ENCODE measurements at regions not wholly inside any gene's neighbourhood (a gene's known extent, or its start where the extent isn't known, plus 50 kb on each side); places are given as distances from the start of the nearest gene placed in this dataset.

GRCh38 chr1:29481031-29481430 lies 244.7 kb downstream of the PTPRU start:
- no peaks in the 10 kb centered on the region for H3K4me1 Mint-ChIP-seq
- DNase-seq = no peak
- no peaks in the 10 kb centered on the region for H3K36me3 Mint-ChIP-seq
- no peak overlapping the region for H3K4me3 Mint-ChIP-seq
- H3K27me3 Mint-ChIP-seq = peaks cover 14 to 27% of the 10 kb centered on the region in 2 donors
- peaks cover 0 to 3% of the 10 kb centered on the region in 2 donors for H3K9me3 Mint-ChIP-seq
- ATAC-seq (replicated peaks) = no peak
- no peak overlapping the region for H3K27ac Mint-ChIP-seq

- no peak overlapping the region for H3K4me3 Mint-ChIP-seq
- peaks cover 0 to 3% of the 10 kb centered on the region in 2 donors for H3K9me3 Mint-ChIP-seq
- H3K36me3 Mint-ChIP-seq = no peaks in the 10 kb centered on the region
- H3K4me1 Mint-ChIP-seq = no peaks in the 10 kb centered on the region
- peaks cover 27 to 49% of the 10 kb centered on the region in 2 donors for H3K27me3 Mint-ChIP-seq
- ATAC-seq (replicated peaks) = no peak
- no peak for DNase-seq
- H3K27ac Mint-ChIP-seq = no peak overlapping the region
Measured at GRCh38 chr1:29478879-29479278, 242.6 kb downstream of the PTPRU start.

GRCh38 chr1:29478151-29478791 lies 241.9 kb downstream of the PTPRU start:
- DNase-seq (no peak), ATAC-seq (replicated peaks) (no peak)
- Mint-ChIP-seq H3K27ac (no peak overlapping the region), H3K27me3 (peaks cover 31 to 52% of the 10 kb centered on the region in 2 donors), H3K4me3 (no peak overlapping the region), H3K36me3 (no peaks in the 10 kb centered on the region), H3K4me1 (no peaks in the 10 kb centered on the region), H3K9me3 (peaks cover 0 to 3% of the 10 kb centered on the region in 2 donors)

GRCh38 chr1:29475326-29475725 lies 239.0 kb downstream of the PTPRU start:
- no peak for DNase-seq
- Mint-ChIP-seq H3K4me1 (no peaks in the 10 kb centered on the region), H3K36me3 (no peaks in the 10 kb centered on the region), H3K9me3 (no peaks in the 10 kb centered on the region), H3K27me3 (peaks cover 31 to 51% of the 10 kb centered on the region in 2 donors), H3K4me3 (no peak overlapping the region), H3K27ac (no peak overlapping the region)
- ATAC-seq (replicated peaks) = no peak

DNA sequence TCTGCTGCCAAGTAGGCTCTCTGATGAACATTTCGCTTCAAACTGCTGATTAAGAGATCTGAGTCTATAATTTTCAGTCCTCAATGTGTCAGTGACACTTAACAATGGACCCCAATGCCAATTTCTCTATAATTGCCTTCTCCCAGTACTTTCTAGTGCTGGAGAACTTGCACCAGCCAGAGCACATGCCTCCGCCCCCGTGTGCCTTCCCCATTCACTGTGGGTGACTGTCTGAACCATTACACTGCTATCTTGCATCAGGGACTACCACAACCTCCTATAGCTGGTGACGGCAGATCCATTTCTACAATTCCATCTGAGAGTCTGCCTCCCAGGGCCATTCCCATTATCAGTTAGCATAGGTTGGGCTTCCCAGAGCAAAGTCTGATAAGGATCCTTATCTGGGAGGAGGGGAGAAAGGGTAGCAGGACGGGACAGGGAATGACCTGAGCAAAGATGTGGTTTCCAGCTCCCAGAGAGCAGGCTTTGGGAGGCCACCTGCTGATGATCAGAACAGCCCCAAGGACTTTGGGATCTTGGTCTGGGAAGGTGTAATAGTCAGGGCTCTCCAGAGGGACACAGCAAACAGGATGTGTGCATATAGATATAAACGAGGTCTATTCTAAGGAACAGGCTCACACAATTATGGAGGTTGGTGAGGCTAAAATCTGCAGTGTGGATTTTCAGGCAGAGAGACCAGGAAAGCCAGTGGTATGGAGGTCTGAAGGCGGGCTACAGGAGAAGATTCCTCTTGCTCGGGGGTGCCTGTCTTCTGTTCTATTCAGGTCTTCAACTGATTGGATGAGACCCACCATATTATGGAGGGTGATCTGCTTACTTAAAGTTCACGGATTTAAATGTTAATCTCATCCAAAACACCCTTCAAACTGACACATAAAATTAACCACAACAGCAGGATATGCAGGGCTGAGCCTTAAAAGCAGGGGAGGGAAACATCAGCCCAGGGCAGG lies 238.2 kb downstream of the PTPRU start:
- no peaks in the 10 kb centered on the region for H3K4me1 Mint-ChIP-seq
- no peak overlapping the region for H3K4me3 Mint-ChIP-seq
- DNase-seq = no peak
- H3K9me3 Mint-ChIP-seq = no peaks in the 10 kb centered on the region
- H3K27ac Mint-ChIP-seq = no peak overlapping the region
- ATAC-seq (replicated peaks) = no peak
- H3K36me3 Mint-ChIP-seq = no peaks in the 10 kb centered on the region
- peaks cover 37 to 51% of the 10 kb centered on the region in 2 donors for H3K27me3 Mint-ChIP-seq

DNA sequence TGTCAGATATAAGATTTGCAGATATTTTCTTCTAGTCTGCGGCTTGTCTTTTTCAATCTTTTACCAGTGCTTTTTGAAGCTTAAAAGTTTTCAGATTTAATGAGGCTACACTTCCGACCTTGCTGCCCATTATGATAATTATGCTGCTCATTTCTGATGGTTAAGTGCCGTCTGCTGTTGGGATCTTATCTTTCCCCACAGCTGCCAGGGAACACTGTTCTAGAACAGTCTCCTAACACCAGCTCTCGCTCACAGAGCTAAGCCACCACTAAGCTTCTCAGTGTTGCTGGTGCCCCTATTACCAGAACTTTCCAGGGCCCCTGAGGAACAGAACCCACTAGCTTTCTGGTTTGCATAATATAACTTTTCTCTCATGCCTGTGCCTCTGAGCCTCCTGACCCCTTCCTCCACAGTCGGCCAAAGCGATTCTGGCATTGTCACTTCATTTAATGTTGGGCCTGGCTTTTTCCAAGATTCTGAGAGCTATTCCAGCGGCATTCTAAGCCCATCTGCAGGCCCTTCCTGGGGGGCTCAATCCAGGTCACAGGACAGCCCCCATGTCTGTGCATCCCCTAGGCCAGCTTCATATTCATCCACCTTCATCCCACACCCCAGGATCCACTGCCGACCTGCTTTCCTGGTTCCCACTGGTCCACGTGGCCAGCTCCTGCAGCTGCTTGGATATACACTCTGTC lies 237.0 kb downstream of the PTPRU start:
- Mint-ChIP-seq H3K36me3 (no peaks in the 10 kb centered on the region), H3K27me3 (peaks cover 31 to 58% of the 10 kb centered on the region in 2 donors), H3K27ac (no peak overlapping the region), H3K4me3 (no peak overlapping the region), H3K4me1 (no peaks in the 10 kb centered on the region), H3K9me3 (no peaks in the 10 kb centered on the region)
- ATAC-seq (replicated peaks) (no peak), DNase-seq (no peak)

- no peak overlapping the region for H3K27ac Mint-ChIP-seq
- H3K4me3 Mint-ChIP-seq = no peak overlapping the region
- no peaks in the 10 kb centered on the region for H3K9me3 Mint-ChIP-seq
- no peak for DNase-seq
- no peak for ATAC-seq (replicated peaks)
- no peaks in the 10 kb centered on the region for H3K4me1 Mint-ChIP-seq
- no peaks in the 10 kb centered on the region for H3K36me3 Mint-ChIP-seq
- H3K27me3 Mint-ChIP-seq = peaks cover 27 to 54% of the 10 kb centered on the region in 2 donors
Measured at GRCh38 chr1:29471487-29472313, 235.4 kb downstream of the PTPRU start.

DNA sequence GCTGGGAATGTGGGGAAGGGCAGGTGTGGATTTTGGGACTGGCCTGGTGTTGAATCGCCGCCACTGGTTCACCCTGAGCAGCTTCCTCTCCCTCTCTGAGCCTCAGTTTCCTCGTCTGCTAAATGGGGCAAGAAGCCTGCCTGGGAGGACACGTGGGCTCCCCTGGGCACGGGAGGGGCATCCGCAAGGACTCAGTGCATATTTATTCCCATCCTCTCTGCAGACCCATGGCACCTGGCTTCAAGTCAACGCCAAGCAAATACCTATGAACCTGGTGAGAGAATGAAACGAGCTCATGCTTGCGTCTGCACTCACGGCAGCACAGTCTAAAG lies 234.4 kb downstream of the PTPRU start:
- H3K27ac Mint-ChIP-seq = no peak overlapping the region
- DNase-seq (no peak), ATAC-seq (replicated peaks) (no peak)
- no peaks in the 10 kb centered on the region for H3K4me1 Mint-ChIP-seq
- peaks cover 27 to 44% of the 10 kb centered on the region in 2 donors for H3K27me3 Mint-ChIP-seq
- H3K9me3 Mint-ChIP-seq = no peaks in the 10 kb centered on the region
- no peaks in the 10 kb centered on the region for H3K36me3 Mint-ChIP-seq
- H3K4me3 Mint-ChIP-seq = no peak overlapping the region

- H3K36me3 Mint-ChIP-seq = no peaks in the 10 kb centered on the region
- H3K4me3 Mint-ChIP-seq = no peak overlapping the region
- peaks cover 24 to 41% of the 10 kb centered on the region in 2 donors for H3K27me3 Mint-ChIP-seq
- H3K9me3 Mint-ChIP-seq = peaks cover 1% of the 10 kb centered on the region in 2 donors
- no peaks in the 10 kb centered on the region for H3K4me1 Mint-ChIP-seq
- DNase-seq = no peak
- no peak for ATAC-seq (replicated peaks)
- no peak overlapping the region for H3K27ac Mint-ChIP-seq
Measured at GRCh38 chr1:29470087-29470787, 233.9 kb downstream of the PTPRU start.

DNA sequence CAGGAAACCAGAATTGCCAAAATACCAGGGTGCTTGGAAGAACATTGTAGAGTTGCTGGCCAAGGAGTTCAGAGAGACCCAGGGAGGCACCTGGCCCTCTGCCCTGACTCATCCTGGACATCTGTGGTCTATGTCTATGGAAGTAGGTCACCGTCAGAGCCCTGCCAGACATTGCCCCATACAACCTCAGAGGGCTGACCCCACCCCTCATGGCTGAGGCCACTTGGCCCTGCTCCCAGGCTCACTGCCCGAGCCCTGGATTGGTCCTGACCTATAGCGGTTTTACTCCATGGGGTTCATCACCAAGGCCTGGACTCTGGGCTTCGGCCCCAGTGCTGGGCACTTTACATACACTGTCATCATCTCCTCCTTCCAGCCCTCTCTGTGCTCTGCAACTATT lies 233.1 kb downstream of the PTPRU start:
- Mint-ChIP-seq H3K4me3 (no peak overlapping the region), H3K4me1 (no peaks in the 10 kb centered on the region), H3K9me3 (peaks cover 3 to 5% of the 10 kb centered on the region in 2 donors), H3K27ac (no peak overlapping the region), H3K36me3 (no peaks in the 10 kb centered on the region), H3K27me3 (peaks cover 17 to 36% of the 10 kb centered on the region in 2 donors)
- ATAC-seq (replicated peaks) = no peak
- no peak for DNase-seq

- DNase-seq (no peak), ATAC-seq (replicated peaks) (no peak)
- H3K36me3 Mint-ChIP-seq = no peaks in the 10 kb centered on the region
- no peaks in the 10 kb centered on the region for H3K4me1 Mint-ChIP-seq
- peaks cover 10 to 28% of the 10 kb centered on the region in 2 donors for H3K27me3 Mint-ChIP-seq
- H3K9me3 Mint-ChIP-seq = peaks cover 6 to 9% of the 10 kb centered on the region in 2 donors
- no peak overlapping the region for H3K27ac Mint-ChIP-seq
- H3K4me3 Mint-ChIP-seq = no peak overlapping the region
Measured at GRCh38 chr1:29467989-29468900, 231.9 kb downstream of the PTPRU start.

DNA sequence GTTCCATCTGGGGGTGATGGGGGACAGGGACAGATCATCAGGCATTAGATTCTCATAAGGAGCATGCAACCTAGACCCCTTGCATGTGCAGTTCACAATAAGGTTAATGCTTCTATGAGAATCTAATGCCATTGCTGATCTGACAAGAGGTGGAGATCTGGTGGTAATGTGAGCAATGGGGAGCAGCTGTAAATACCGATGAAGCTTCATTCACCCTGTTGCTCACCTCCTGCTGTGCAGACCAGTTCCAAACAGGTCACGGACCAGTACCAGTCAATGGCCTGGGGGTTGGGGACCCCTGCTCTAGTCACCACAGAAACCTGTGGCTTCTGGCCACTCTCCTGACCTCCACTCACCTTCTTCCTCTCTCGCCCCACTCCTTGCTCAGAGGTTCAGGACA lies 229.9 kb downstream of the PTPRU start:
- Mint-ChIP-seq H3K9me3 (peaks cover 6 to 9% of the 10 kb centered on the region in 2 donors), H3K4me1 (no peaks in the 10 kb centered on the region), H3K27ac (no peak overlapping the region), H3K36me3 (no peaks in the 10 kb centered on the region), H3K27me3 (peaks cover 10 to 28% of the 10 kb centered on the region in 2 donors), H3K4me3 (no peak overlapping the region)
- no peak for DNase-seq
- ATAC-seq (replicated peaks) = no peak

DNA sequence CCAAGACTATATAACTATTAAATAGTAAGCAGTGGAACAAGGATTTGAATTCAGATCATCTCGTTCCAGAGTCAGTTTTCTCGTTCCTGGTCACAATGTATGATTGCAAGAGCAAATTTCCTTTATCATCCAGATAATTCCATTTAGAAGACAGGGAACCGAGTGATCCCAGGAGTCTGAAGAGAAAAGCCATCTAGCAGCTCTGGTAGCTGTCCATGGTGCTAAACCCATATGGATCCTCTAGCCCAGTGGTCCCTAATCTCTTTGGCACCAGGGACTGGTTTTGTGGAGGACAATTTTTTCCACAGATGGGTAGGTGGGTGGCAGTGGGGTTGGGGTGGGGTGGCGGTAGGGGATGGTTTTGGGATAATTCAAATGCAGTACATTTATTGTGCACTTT lies 229.4 kb downstream of the PTPRU start:
- ATAC-seq (replicated peaks) = no peak
- H3K27me3 Mint-ChIP-seq = peaks cover 7 to 23% of the 10 kb centered on the region in 2 donors
- no peak for DNase-seq
- H3K36me3 Mint-ChIP-seq = no peaks in the 10 kb centered on the region
- no peak overlapping the region for H3K4me3 Mint-ChIP-seq
- no peak overlapping the region for H3K27ac Mint-ChIP-seq
- H3K4me1 Mint-ChIP-seq = no peaks in the 10 kb centered on the region
- H3K9me3 Mint-ChIP-seq = peaks cover 6 to 9% of the 10 kb centered on the region in 2 donors
